CD14-positive monocyte (primary cell): ENCODE measurements at regions not wholly inside any gene's neighbourhood (a gene's known extent, or its start where the extent isn't known, plus 50 kb on each side); places are given as distances from the start of the nearest gene placed in this dataset.

Experiments used
- DNase-seq, 3 donors: peaks; one replicate each; pipeline ENCODE4 v3.0.0-alpha.2; 2011 to 2022
- H2AFZ ChIP-seq: 2 replicates; pipeline ENCODE4 v1.6.0; 2012; ENCODE audit warnings: mild to moderate bottlenecking, low read depth, low read length, inconsistent platforms; ENCODE audit not compliant: insufficient read depth, poor library complexity, severe bottlenecking
- H3K27ac ChIP-seq, 2 donors: 1 replicate in 1 of 2; 2 replicates in 1 of 2; pipeline ENCODE4 v1.5.1; 2012 to 2013; ENCODE audit warnings: low read length in 2 of 2, control low read depth in 1 of 2, inconsistent platforms in 1 of 2, low read depth in 1 of 2, mild to moderate bottlenecking in 1 of 2
- H3K27me3 ChIP-seq, 2 donors: one replicate each; pipeline versions ENCODE4 v1.6.0 to v1.6.1; 2011 to 2013; ENCODE audit warnings: low read length in 2 of 2; ENCODE audit not compliant: control insufficient read depth in 2 of 2, insufficient read depth in 2 of 2
- H3K36me3 ChIP-seq, 2 donors: replicated peaks in 1 of 2; 1 replicate in 1 of 2; 2 replicates in 1 of 2; pipeline versions ENCODE4 v1.5.1 to v1.6.1; 2012 to 2013; ENCODE audit warnings: low read length in 2 of 2, control low read depth in 1 of 2, inconsistent platforms in 1 of 2, mild to moderate bottlenecking in 1 of 2; ENCODE audit not compliant: insufficient read depth in 2 of 2, control insufficient read depth in 1 of 2
- H3K4me1 ChIP-seq, 2 donors: 1 replicate in 1 of 2; 2 replicates in 1 of 2; pipeline versions ENCODE4 v1.5.1 to v1.6.1; 2012 to 2013; ENCODE audit warnings: low read length in 2 of 2, control low read depth in 1 of 2, inconsistent platforms in 1 of 2, mild to moderate bottlenecking in 1 of 2, moderate library complexity in 1 of 2; ENCODE audit not compliant: insufficient read depth in 2 of 2, control insufficient read depth in 1 of 2
- H3K4me2 ChIP-seq: replicated peaks from 2 replicates; pipeline ENCODE3; 2012; ENCODE audit warnings: low read length, moderate library complexity, mild to moderate bottlenecking; ENCODE audit not compliant: poor library complexity, severe bottlenecking; ENCODE audit errors: extremely low read depth
- H3K4me3 ChIP-seq, 3 experiments: fragments of 200-600 bp in 1 of 3; sonication (generic) in 1 of 3; replicated peaks in 1 of 3; 1 replicate in 2 of 3; 2 replicates in 1 of 3; pipeline ENCODE4 v1.5.1; 2011 to 2013; ENCODE audit warnings: low read length in 3 of 3, mild to moderate bottlenecking in 3 of 3, control low read depth in 2 of 3, low read depth in 2 of 3, inconsistent platforms in 1 of 3, moderate library complexity in 1 of 3
- H3K79me2 ChIP-seq: 2 replicates; pipeline ENCODE4 v1.6.0; 2012; ENCODE audit warnings: mild to moderate bottlenecking, control low read depth, inconsistent platforms, low read length, moderate library complexity; ENCODE audit not compliant: insufficient read depth
- H3K9ac ChIP-seq: 2 replicates; pipeline ENCODE4 v1.6.0; 2017; ENCODE audit warnings: low read length, mild to moderate bottlenecking; ENCODE audit not compliant: insufficient read depth, poor library complexity, severe bottlenecking
- H3K9me3 ChIP-seq, 2 donors: replicated peaks in 1 of 2; 1 replicate in 1 of 2; 2 replicates in 1 of 2; pipeline versions ENCODE4 v1.5.1 to v1.6.1; 2012 to 2013; ENCODE audit warnings: low read length in 2 of 2, control low read depth in 1 of 2; ENCODE audit not compliant: control insufficient read depth in 1 of 2, insufficient read depth in 1 of 2
- H4K20me1 ChIP-seq: 2 replicates; pipeline ENCODE4 v1.6.0; 2012; ENCODE audit warnings: mild to moderate bottlenecking, low read length, control low read depth, moderate library complexity; ENCODE audit not compliant: insufficient read depth
- H3K27ac Mint-ChIP-seq, 7 donors: one replicate each; pipeline ENCODE4 v1.8.0; 2020; ENCODE audit warnings: mild to moderate bottlenecking in 7 of 7, mixed read lengths in 7 of 7, moderate library complexity in 6 of 7, inconsistent platforms in 2 of 7
- H3K27me3 Mint-ChIP-seq, 3 donors: one replicate each; pipeline ENCODE4 v1.8.0; 2021 to 2022; ENCODE audit warnings: low read depth in 3 of 3, mild to moderate bottlenecking in 3 of 3, mixed read lengths in 3 of 3, moderate library complexity in 3 of 3, inconsistent platforms in 1 of 3
- H3K36me3 Mint-ChIP-seq, 2 donors: one replicate each; pipeline ENCODE4 v1.8.0; 2020; ENCODE audit warnings: mixed read lengths in 2 of 2, inconsistent platforms in 1 of 2, mild to moderate bottlenecking in 1 of 2
- H3K4me1 Mint-ChIP-seq: one replicate; pipeline ENCODE4 v1.8.0; 2020; ENCODE audit warnings: mild to moderate bottlenecking, mixed read lengths
- H3K4me3 Mint-ChIP-seq, 2 donors: one replicate each; pipeline ENCODE4 v1.8.0; 2020; ENCODE audit warnings: mild to moderate bottlenecking in 2 of 2, mixed read lengths in 2 of 2, moderate library complexity in 1 of 2
- H3K9me3 Mint-ChIP-seq, 7 donors: one replicate each; pipeline ENCODE4 v1.8.0; 2020 to 2022; ENCODE audit warnings: mixed read lengths in 7 of 7, mild to moderate bottlenecking in 6 of 7, moderate library complexity in 6 of 7, inconsistent platforms in 2 of 7
- CTCF ChIP-seq: fragments of 200-600 bp; IDR thresholded peaks from one replicate; pipeline ENCODE4 v1.8.0; 2022; ENCODE audit warnings: antibody characterized with exemption, mild to moderate bottlenecking
- WGBS: methylation state at CpG from one replicate; pipeline ENCODE4 v1.1.5; 2013; ENCODE audit warnings: missing lambda C conversion rate; ENCODE audit not compliant: insufficient coverage; 5-methylcytosine and 5-hydroxymethylcytosine counted together
- intact Hi-C, 2 donors: fragments of 100-400 bp; cut with micrococcal nuclease; formaldehyde crosslinking; loops; one replicate each; pipeline versions ENCODE4 v1.15.0 to v1.15.1; 2023

- H3K4me1 ChIP-seq = no peaks in the 10 kb centered on the region
- DNase-seq = no peak
- H2AFZ ChIP-seq = no peak overlapping the region
- no peak overlapping the region for H3K9ac ChIP-seq
- H3K4me3 ChIP-seq = no peak overlapping the region
- no peaks in the 10 kb centered on the region for H3K36me3 ChIP-seq
- no peak for TF ChIP-seq CTCF
- no peaks in the 10 kb centered on the region for H3K27me3 ChIP-seq
- WGBS = no CpG with 5 or more reads among the region's 2 CpGs
- Mint-ChIP-seq H3K9me3 (peaks cover 0 to 8% (median 3%) of the 10 kb centered on the region in 7 donors), H3K27ac (no peak overlapping the region), H3K4me1 (no peaks in the 10 kb centered on the region), H3K27me3 (peaks cover 0 to 1% (median 0%) of the 10 kb centered on the region in 3 donors), H3K36me3 (no peaks in the 10 kb centered on the region), H3K4me3 (no peak overlapping the region)
- no peak overlapping the region for H3K27ac ChIP-seq
- H4K20me1 ChIP-seq = no peaks in the 10 kb centered on the region
- H3K4me2 ChIP-seq = no peak overlapping the region
- intact Hi-C loops = no loop called here
- H3K79me2 ChIP-seq = no peaks in the 10 kb centered on the region
- H3K9me3 ChIP-seq = peaks cover 0 to 3% of the 10 kb centered on the region in 2 donors
Observed at GRCh38 chr6:145544514-145544913, 190.8 kb downstream of the EPM2A start.

- Mint-ChIP-seq H3K36me3 (no peaks in the 10 kb centered on the region), H3K4me1 (no peaks in the 10 kb centered on the region), H3K27me3 (peaks cover 0 to 1% (median 0%) of the 10 kb centered on the region in 3 donors), H3K27ac (no peak overlapping the region), H3K4me3 (no peak overlapping the region), H3K9me3 (peaks cover 0 to 5% (median 3%) of the 10 kb centered on the region in 7 donors)
- H3K9me3 ChIP-seq = no peaks in the 10 kb centered on the region
- no peaks in the 10 kb centered on the region for H3K4me1 ChIP-seq
- no peak overlapping the region for H3K9ac ChIP-seq
- DNase-seq = no peak
- no peaks in the 10 kb centered on the region for H3K36me3 ChIP-seq
- H2AFZ ChIP-seq = no peak overlapping the region
- no peak overlapping the region for H3K4me2 ChIP-seq
- intact Hi-C loops = no loop called here
- no peak overlapping the region for H3K4me3 ChIP-seq
- no peak for TF ChIP-seq CTCF
- no peaks in the 10 kb centered on the region for H3K27me3 ChIP-seq
- H3K27ac ChIP-seq = no peak overlapping the region
- no peaks in the 10 kb centered on the region for H3K79me2 ChIP-seq
- no peaks in the 10 kb centered on the region for H4K20me1 ChIP-seq
Observed at GRCh38 chr6:145546265-145546664, 189.1 kb downstream of the EPM2A start.
